IPS-18a (cell line): ENCODE measurements at regions not wholly inside any gene's neighbourhood (a gene's known extent, or its start where the extent isn't known, plus 50 kb on each side); places are given as distances from the start of the nearest gene placed in this dataset.

Experiments
- H3K27ac ChIP-seq: one replicate; pipeline ENCODE4 v1.5.1; 2013; ENCODE audit warnings: low read length
- H3K27me3 ChIP-seq: one replicate; pipeline ENCODE4 v1.6.1; 2013; ENCODE audit warnings: mild to moderate bottlenecking, low read length; ENCODE audit not compliant: control insufficient read depth, insufficient read depth
- H3K36me3 ChIP-seq: one replicate; pipeline ENCODE4 v1.6.1; 2013; ENCODE audit warnings: low read depth, low read length; ENCODE audit not compliant: control insufficient read depth
- H3K4me1 ChIP-seq: one replicate; pipeline ENCODE4 v1.6.1; 2013; ENCODE audit warnings: low read depth, low read length; ENCODE audit not compliant: control insufficient read depth
- H3K4me3 ChIP-seq: one replicate; pipeline ENCODE4 v1.5.1; 2013; ENCODE audit warnings: low read length
- H3K9ac ChIP-seq: one replicate; pipeline ENCODE4 v1.6.1; 2013; ENCODE audit warnings: mild to moderate bottlenecking, low read length, moderate library complexity
- H3K9me3 ChIP-seq: one replicate; pipeline ENCODE4 v1.6.1; 2013; ENCODE audit warnings: low read depth, low read length; ENCODE audit not compliant: control insufficient read depth

DNA sequence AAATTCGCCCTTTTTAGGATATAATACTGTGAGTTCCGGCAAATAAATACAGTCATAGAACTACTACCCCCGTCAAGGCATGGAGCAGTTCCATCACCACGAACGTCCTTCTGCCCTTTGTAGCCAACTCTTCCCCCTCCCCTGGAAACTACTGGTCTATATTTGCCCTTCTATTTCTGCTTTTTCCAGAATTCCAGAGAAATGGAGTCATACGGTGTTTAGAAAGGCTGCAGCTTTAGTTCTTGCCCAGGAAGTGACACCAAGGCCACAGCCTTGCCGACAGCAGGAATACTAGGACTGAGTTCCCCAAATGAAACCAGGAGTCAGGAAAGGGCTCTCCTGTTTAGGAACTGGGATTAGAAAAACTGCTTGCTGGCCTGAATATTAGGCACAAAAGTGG lies 291.2 kb downstream of the FAM43A start:
- Histone ChIP-seq H3K4me1 (no peaks in the 10 kb centered on the region), H3K9me3 (no peaks in the 10 kb centered on the region), H3K36me3 (no peaks in the 10 kb centered on the region), H3K4me3 (no peak overlapping the region), H3K27me3 (no peaks in the 10 kb centered on the region), H3K9ac (no peak overlapping the region), H3K27ac (no peak overlapping the region)

DNA sequence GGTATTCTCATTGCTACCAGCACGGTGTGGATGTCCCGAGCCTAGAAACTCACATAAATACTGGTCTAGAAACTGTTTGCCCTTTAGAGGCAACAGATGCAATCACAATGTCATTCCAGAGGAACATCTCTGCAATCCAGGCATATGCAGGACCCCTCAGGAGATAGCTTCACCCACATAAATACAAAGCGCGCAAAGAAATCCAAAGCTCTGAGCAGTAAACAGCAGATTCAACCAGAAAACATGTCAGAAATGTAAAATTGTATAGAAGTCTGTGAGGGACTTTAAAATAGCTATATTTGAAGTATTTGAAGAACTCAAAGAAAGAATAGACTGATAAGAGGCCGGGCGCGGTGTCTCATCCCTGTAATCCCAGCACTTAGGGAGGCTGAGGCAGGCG lies 291.7 kb downstream of the FAM43A start:
- no peak overlapping the region for H3K27ac ChIP-seq
- H3K4me1 ChIP-seq, result no peaks in the 10 kb centered on the region
- no peaks in the 10 kb centered on the region for H3K9me3 ChIP-seq
- no peak overlapping the region for H3K4me3 ChIP-seq
- no peaks in the 10 kb centered on the region for H3K27me3 ChIP-seq
- no peaks in the 10 kb centered on the region for H3K36me3 ChIP-seq
- no peak overlapping the region for H3K9ac ChIP-seq

DNA sequence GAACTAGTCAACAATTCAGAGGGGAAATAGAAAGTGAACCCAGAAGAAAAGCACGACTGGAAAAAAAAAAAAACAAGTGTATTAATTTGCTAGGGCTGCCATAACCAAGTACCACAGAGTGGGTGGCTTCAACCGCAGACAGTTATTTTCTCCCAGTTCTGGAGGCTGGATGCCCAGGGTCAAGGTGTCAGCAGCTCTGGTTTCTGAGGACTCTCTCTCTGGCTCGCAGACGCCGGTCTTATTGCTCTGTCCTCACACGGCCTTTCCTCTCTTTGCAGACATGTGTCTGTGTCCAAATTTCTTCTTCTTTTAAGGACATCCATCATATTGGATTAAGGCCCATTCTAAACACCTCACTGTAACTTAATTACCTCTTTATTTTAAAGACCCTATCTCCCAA lies 291.8 kb downstream of the XXYLT1 start:
- Histone ChIP-seq H3K27ac (no peak overlapping the region), H3K27me3 (no peaks in the 10 kb centered on the region), H3K4me3 (no peak overlapping the region), H3K9me3 (no peaks in the 10 kb centered on the region), H3K4me1 (no peaks in the 10 kb centered on the region), H3K36me3 (no peaks in the 10 kb centered on the region), H3K9ac (no peak overlapping the region)

DNA sequence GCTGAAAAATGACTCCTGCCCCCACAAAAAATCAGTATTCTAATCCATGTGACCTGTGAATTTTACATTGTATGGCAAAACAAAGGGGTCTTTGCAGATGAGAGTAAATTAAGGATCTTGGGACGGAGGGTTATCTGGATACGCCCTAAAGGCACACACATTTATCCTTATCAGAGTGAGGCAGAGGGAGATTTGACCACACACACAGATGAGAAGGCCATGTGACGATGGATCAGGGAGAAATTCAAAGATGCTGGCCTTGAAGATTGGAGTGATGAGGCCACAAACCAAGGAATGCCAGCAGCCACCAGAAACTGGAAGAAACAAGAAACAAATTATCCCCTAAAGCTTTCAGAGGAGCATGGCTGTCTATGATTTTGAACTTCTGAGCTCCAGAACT lies 288.5 kb downstream of the XXYLT1 start:
- no peaks in the 10 kb centered on the region for H3K27me3 ChIP-seq
- no peak overlapping the region for H3K9ac ChIP-seq
- H3K4me3 ChIP-seq, result no peak overlapping the region
- H3K4me1 ChIP-seq, result no peaks in the 10 kb centered on the region
- no peaks in the 10 kb centered on the region for H3K9me3 ChIP-seq
- H3K36me3 ChIP-seq, result no peaks in the 10 kb centered on the region
- no peak overlapping the region for H3K27ac ChIP-seq

- no peaks in the 10 kb centered on the region for H3K9me3 ChIP-seq
- no peaks in the 10 kb centered on the region for H3K27me3 ChIP-seq
- no peak overlapping the region for H3K9ac ChIP-seq
- H3K4me1 ChIP-seq, result no peaks in the 10 kb centered on the region
- H3K4me3 ChIP-seq, result no peak overlapping the region
- no peaks in the 10 kb centered on the region for H3K36me3 ChIP-seq
- no peak overlapping the region for H3K27ac ChIP-seq
Observed at GRCh38 chr3:194983121-194983520, 287.8 kb downstream of the XXYLT1 start.

- no peak overlapping the region for H3K9ac ChIP-seq
- H3K27me3 ChIP-seq, result no peaks in the 10 kb centered on the region
- no peaks in the 10 kb centered on the region for H3K36me3 ChIP-seq
- no peaks in the 10 kb centered on the region for H3K9me3 ChIP-seq
- H3K27ac ChIP-seq, result no peak overlapping the region
- H3K4me3 ChIP-seq, result no peak overlapping the region
- H3K4me1 ChIP-seq, result no peaks in the 10 kb centered on the region
Observed at GRCh38 chr3:194983620-194984019, 287.3 kb downstream of the XXYLT1 start.

DNA sequence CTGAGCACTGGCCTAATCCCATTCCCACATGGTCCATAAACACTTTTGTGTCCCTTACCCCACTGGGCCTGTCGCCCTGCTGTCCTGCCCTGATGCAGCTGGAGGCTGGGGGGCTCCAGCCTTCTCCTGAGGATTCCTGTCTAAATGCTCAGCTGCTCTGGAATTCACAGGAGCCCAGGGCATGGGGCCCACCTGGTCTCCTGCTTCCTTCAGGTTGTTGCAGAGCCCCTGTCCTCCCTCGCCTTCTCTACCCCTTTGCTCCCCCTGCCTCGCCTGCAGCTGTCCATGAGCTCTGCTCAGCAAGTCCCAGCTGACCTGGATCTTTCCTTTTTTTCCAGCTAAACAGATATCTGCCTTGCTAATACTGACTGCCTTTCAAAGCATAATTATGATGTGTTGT lies 286.9 kb downstream of the XXYLT1 start:
- Histone ChIP-seq H3K27ac (no peak overlapping the region), H3K9ac (no peak overlapping the region), H3K36me3 (no peaks in the 10 kb centered on the region), H3K9me3 (no peaks in the 10 kb centered on the region), H3K4me3 (no peak overlapping the region), H3K4me1 (no peaks in the 10 kb centered on the region), H3K27me3 (no peaks in the 10 kb centered on the region)

DNA sequence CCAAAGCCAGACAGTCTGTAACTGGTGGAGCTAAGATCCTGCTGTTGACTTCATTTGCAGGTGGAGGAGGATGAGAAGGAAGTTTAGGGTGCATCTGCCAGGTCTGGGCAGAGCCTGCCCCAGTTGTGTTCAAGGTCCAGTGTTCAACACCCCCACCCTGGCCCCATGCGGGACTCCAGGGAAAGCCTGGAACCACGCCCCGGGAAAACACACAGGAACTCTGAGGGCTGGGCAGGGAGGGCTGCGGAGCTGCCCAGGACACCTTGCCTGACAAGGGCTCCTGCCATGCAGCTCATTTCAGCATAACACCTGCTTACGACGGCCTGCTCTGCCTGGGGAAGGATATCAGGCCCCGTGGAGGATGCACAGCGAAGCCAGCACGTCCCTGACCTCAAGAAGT lies 286.3 kb downstream of the XXYLT1 start:
- H3K9me3 ChIP-seq, result no peaks in the 10 kb centered on the region
- H3K4me1 ChIP-seq, result no peaks in the 10 kb centered on the region
- H3K27me3 ChIP-seq, result no peaks in the 10 kb centered on the region
- no peaks in the 10 kb centered on the region for H3K36me3 ChIP-seq
- no peak overlapping the region for H3K9ac ChIP-seq
- H3K27ac ChIP-seq, result no peak overlapping the region
- H3K4me3 ChIP-seq, result no peak overlapping the region

- H3K27ac ChIP-seq, result no peak overlapping the region
- H3K36me3 ChIP-seq, result no peaks in the 10 kb centered on the region
- H3K27me3 ChIP-seq, result no peaks in the 10 kb centered on the region
- no peaks in the 10 kb centered on the region for H3K9me3 ChIP-seq
- H3K4me3 ChIP-seq, result no peak overlapping the region
- no peak overlapping the region for H3K9ac ChIP-seq
- H3K4me1 ChIP-seq, result no peaks in the 10 kb centered on the region
Observed at GRCh38 chr3:194985031-194985578, 285.9 kb downstream of the XXYLT1 start.

DNA sequence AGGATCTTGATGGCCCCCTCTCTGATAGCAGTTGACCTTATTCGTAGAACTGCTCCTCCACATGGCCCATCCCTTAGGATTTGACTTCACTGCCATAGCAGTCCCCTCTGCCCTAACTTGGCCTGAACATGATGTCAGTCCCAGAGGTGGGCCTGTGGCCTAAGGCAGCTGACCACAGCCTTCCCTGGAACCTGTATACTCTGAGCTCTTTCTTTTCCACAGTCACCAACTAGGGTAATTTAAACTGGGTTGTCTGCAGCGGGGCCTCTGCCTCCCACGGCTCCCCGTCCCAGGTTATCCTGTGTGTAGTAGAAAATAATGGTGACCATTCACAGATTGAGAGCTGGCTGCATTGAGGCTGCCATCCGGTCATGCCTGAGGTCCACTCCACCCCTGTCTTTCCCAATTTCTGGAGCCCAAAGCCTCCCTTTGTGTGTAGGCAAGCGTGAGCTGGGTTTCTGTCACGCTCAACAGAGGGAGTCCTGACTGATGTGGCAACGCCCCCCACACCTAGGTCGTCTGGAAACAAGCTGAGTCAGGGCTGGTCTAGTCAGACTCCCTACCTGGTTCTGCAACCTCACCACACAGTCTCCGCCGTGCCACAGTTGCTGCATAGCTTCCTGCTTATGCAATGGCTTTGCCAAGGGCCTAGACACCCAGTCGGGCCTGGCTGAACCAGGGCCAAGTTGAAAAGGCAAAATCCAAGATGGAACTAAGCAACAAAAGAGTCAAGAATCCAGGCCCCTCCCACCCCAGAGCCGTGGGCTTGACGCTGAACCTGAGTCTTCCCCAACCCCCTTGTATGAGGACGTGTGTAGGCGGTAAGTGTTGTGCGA lies 284.5 kb downstream of the XXYLT1 start:
- H3K9me3 ChIP-seq, result no peaks in the 10 kb centered on the region
- no peaks in the 10 kb centered on the region for H3K4me1 ChIP-seq
- H3K27me3 ChIP-seq, result no peaks in the 10 kb centered on the region
- no peaks in the 10 kb centered on the region for H3K36me3 ChIP-seq
- H3K9ac ChIP-seq, result no peak overlapping the region
- no peak overlapping the region for H3K27ac ChIP-seq
- H3K4me3 ChIP-seq, result no peak overlapping the region

GRCh38 chr3:194987571-194988494 lies 283.1 kb downstream of the XXYLT1 start:
- H3K27me3 ChIP-seq, result no peaks in the 10 kb centered on the region
- H3K4me1 ChIP-seq, result no peaks in the 10 kb centered on the region
- H3K27ac ChIP-seq, result no peak overlapping the region
- no peak overlapping the region for H3K4me3 ChIP-seq
- H3K36me3 ChIP-seq, result no peaks in the 10 kb centered on the region
- no peaks in the 10 kb centered on the region for H3K9me3 ChIP-seq
- H3K9ac ChIP-seq, result no peak overlapping the region
